ENCODE measurements at regions not wholly inside any gene's neighbourhood (a gene's known extent, or its start where the extent isn't known, plus 50 kb on each side); places are given as distances from the start of the nearest gene placed in this dataset.

- no peak overlapping the region for H3K27ac Mint-ChIP-seq
Measured at GRCh38 chr10:110378533-110379108, 73.9 kb upstream of the SMNDC1 start.

GRCh38 chr10:110379831-110380230 is 75.1 kb upstream of the SMNDC1 start:
- no peak for DNase-seq (ENCODE audit: low spot score)
- Mint-ChIP-seq H3K4me1 (ENCODE audit: low read depth) (peaks cover 39% of the 10 kb centered on the region), H3K27me3 (ENCODE audit: insufficient read depth) (peaks cover 2% of the 10 kb centered on the region), H3K4me3 (no peak overlapping the region), H3K27ac (no peak overlapping the region), H3K36me3 (ENCODE audit: low read depth) (no peaks in the 10 kb centered on the region), H3K9me3 (no peaks in the 10 kb centered on the region)
- intact Hi-C loops (cut with micrococcal nuclease), result no loop called here

More at GRCh38 chr10:110378533-110379108, 73.9 kb upstream of the SMNDC1 start:
- Mint-ChIP-seq H3K36me3 (ENCODE audit: low read depth) (no peaks in the 10 kb centered on the region), H3K4me1 (ENCODE audit: low read depth) (peaks cover 38% of the 10 kb centered on the region), H3K27me3 (ENCODE audit: insufficient read depth) (peaks cover 2% of the 10 kb centered on the region), H3K9me3 (no peaks in the 10 kb centered on the region), H3K4me3 (no peak overlapping the region)
- DNase-seq (ENCODE audit: low spot score), result no peak
- intact Hi-C loops (cut with micrococcal nuclease), result no loop called here

GRCh38 chr10:110380293-110380692 is 75.6 kb upstream of the SMNDC1 start:
- H3K27me3 Mint-ChIP-seq (ENCODE audit: insufficient read depth), result peaks cover 2% of the 10 kb centered on the region
- no peaks in the 10 kb centered on the region for H3K9me3 Mint-ChIP-seq
- no peaks in the 10 kb centered on the region for H3K36me3 Mint-ChIP-seq (ENCODE audit: low read depth)
- no peak for DNase-seq (ENCODE audit: low spot score)
- no peak overlapping the region for H3K4me3 Mint-ChIP-seq
- peaks cover 41% of the 10 kb centered on the region for H3K4me1 Mint-ChIP-seq (ENCODE audit: low read depth)
- H3K27ac Mint-ChIP-seq, result no peak overlapping the region
- intact Hi-C loops (cut with micrococcal nuclease), result no loop called here

- DNase-seq (ENCODE audit: low spot score), result no peak
- H3K27me3 Mint-ChIP-seq (ENCODE audit: insufficient read depth), result peaks cover 2% of the 10 kb centered on the region
- no peak overlapping the region for H3K27ac Mint-ChIP-seq
- intact Hi-C loops (cut with micrococcal nuclease), result no loop called here
- no peaks in the 10 kb centered on the region for H3K36me3 Mint-ChIP-seq (ENCODE audit: low read depth)
- no peak overlapping the region for H3K4me3 Mint-ChIP-seq
- H3K9me3 Mint-ChIP-seq, result no peaks in the 10 kb centered on the region
- H3K4me1 Mint-ChIP-seq (ENCODE audit: low read depth), result peaks cover 43% of the 10 kb centered on the region
Measured at GRCh38 chr10:110382695-110383094, 78.0 kb upstream of the SMNDC1 start.

- DNase-seq (ENCODE audit: low spot score), result no peak
- peaks cover 2% of the 10 kb centered on the region for H3K36me3 Mint-ChIP-seq (ENCODE audit: low read depth)
- H3K27ac Mint-ChIP-seq, result peak overlapping the region; percentile 96
- H3K27me3 Mint-ChIP-seq (ENCODE audit: insufficient read depth), result no peaks in the 10 kb centered on the region
- H3K9me3 Mint-ChIP-seq, result no peaks in the 10 kb centered on the region
- intact Hi-C loops (cut with micrococcal nuclease), result no loop called here
- H3K4me3 Mint-ChIP-seq, result peak overlapping the region; percentile 49
- H3K4me1 Mint-ChIP-seq (ENCODE audit: low read depth), result peaks cover 53% of the 10 kb centered on the region
Measured at GRCh38 chr10:110387617-110387982, 82.9 kb upstream of the SMNDC1 start.

- H3K27ac Mint-ChIP-seq, result peak overlapping the region; percentile 96
- H3K9me3 Mint-ChIP-seq, result no peaks in the 10 kb centered on the region
- peak overlapping the region; percentile 49 for H3K4me3 Mint-ChIP-seq
- intact Hi-C loops (cut with micrococcal nuclease), result loop anchor here (1.0 kb wide), 3 partner anchors 24 to 32 kb away; no protein-coding TSS in a partner anchor
- peaks cover 2% of the 10 kb centered on the region for H3K36me3 Mint-ChIP-seq (ENCODE audit: low read depth)
- peaks cover 59% of the 10 kb centered on the region for H3K4me1 Mint-ChIP-seq (ENCODE audit: low read depth)
- no peak for DNase-seq (ENCODE audit: low spot score)
- H3K27me3 Mint-ChIP-seq (ENCODE audit: insufficient read depth), result no peaks in the 10 kb centered on the region
Measured at GRCh38 chr10:110387983-110388686, 83.4 kb upstream of the SMNDC1 start.

GRCh38 chr10:110388687-110389052 is 84.0 kb upstream of the SMNDC1 start:
- H3K9me3 Mint-ChIP-seq, result no peaks in the 10 kb centered on the region
- no peaks in the 10 kb centered on the region for H3K27me3 Mint-ChIP-seq (ENCODE audit: insufficient read depth)
- peak overlapping the region; percentile 40 for H3K4me3 Mint-ChIP-seq
- no peak for DNase-seq (ENCODE audit: low spot score)
- H3K4me1 Mint-ChIP-seq (ENCODE audit: low read depth), result peaks cover 64% of the 10 kb centered on the region
- H3K27ac Mint-ChIP-seq, result peak overlapping the region; percentile 96
- peaks cover 2% of the 10 kb centered on the region for H3K36me3 Mint-ChIP-seq (ENCODE audit: low read depth)
- intact Hi-C loops (cut with micrococcal nuclease), result loop anchor here (1.0 kb wide), 3 partner anchors 24 to 32 kb away; no protein-coding TSS in a partner anchor

GRCh38 chr10:110389255-110389654 is 84.5 kb upstream of the SMNDC1 start:
- peaks cover 2% of the 10 kb centered on the region for H3K36me3 Mint-ChIP-seq (ENCODE audit: low read depth)
- H3K27me3 Mint-ChIP-seq (ENCODE audit: insufficient read depth), result no peaks in the 10 kb centered on the region

GRCh38 chr10:110391541-110391940 is 86.8 kb upstream of the SMNDC1 start:
- Mint-ChIP-seq H3K27me3 (ENCODE audit: insufficient read depth) (no peaks in the 10 kb centered on the region), H3K9me3 (no peaks in the 10 kb centered on the region), H3K27ac (no peak overlapping the region), H3K4me3 (no peak overlapping the region), H3K4me1 (ENCODE audit: low read depth) (peaks cover 86% of the 10 kb centered on the region), H3K36me3 (ENCODE audit: low read depth) (peaks cover 4% of the 10 kb centered on the region)
- intact Hi-C loops (cut with micrococcal nuclease), result no loop called here
- no peak for DNase-seq (ENCODE audit: low spot score)

More at GRCh38 chr10:110389255-110389654, 84.5 kb upstream of the SMNDC1 start:
- Mint-ChIP-seq H3K4me3 (no peak overlapping the region), H3K27ac (peak overlapping the region; percentile 96), H3K9me3 (no peaks in the 10 kb centered on the region), H3K4me1 (ENCODE audit: low read depth) (peaks cover 70% of the 10 kb centered on the region)
- no peak for DNase-seq (ENCODE audit: low spot score)
- intact Hi-C loops (cut with micrococcal nuclease), result no loop called here

GRCh38 chr10:110392121-110392520 is 87.4 kb upstream of the SMNDC1 start:
- Mint-ChIP-seq H3K4me3 (no peak overlapping the region), H3K27me3 (ENCODE audit: insufficient read depth) (no peaks in the 10 kb centered on the region), H3K9me3 (no peaks in the 10 kb centered on the region), H3K27ac (no peak overlapping the region), H3K4me1 (ENCODE audit: low read depth) (peaks cover 84% of the 10 kb centered on the region), H3K36me3 (ENCODE audit: low read depth) (peaks cover 4% of the 10 kb centered on the region)
- DNase-seq (ENCODE audit: low spot score), result no peak
- intact Hi-C loops (cut with micrococcal nuclease), result no loop called here

GRCh38 chr10:110392868-110393740 is 88.4 kb upstream of the SMNDC1 start:
- Mint-ChIP-seq H3K4me1 (ENCODE audit: low read depth) (peaks cover 82% of the 10 kb centered on the region), H3K9me3 (no peaks in the 10 kb centered on the region), H3K27me3 (ENCODE audit: insufficient read depth) (no peaks in the 10 kb centered on the region), H3K4me3 (no peak overlapping the region), H3K36me3 (ENCODE audit: low read depth) (peaks cover 4% of the 10 kb centered on the region), H3K27ac (peak overlapping the region; percentile 77)
- DNase-seq (ENCODE audit: low spot score), result no peak
- intact Hi-C loops (cut with micrococcal nuclease), result no loop called here

GRCh38 chr10:110393866-110394265 is 89.1 kb upstream of the SMNDC1 start:
- Mint-ChIP-seq H3K36me3 (ENCODE audit: low read depth) (peaks cover 4% of the 10 kb centered on the region), H3K9me3 (no peaks in the 10 kb centered on the region), H3K27me3 (ENCODE audit: insufficient read depth) (no peaks in the 10 kb centered on the region)

GRCh38 chr10:110394296-110394695 is 89.6 kb upstream of the SMNDC1 start:
- Mint-ChIP-seq H3K4me1 (ENCODE audit: low read depth) (peaks cover 82% of the 10 kb centered on the region), H3K4me3 (no peak overlapping the region)

More at GRCh38 chr10:110393866-110394265, 89.1 kb upstream of the SMNDC1 start:
- H3K4me3 Mint-ChIP-seq, result no peak overlapping the region
- peak overlapping the region; percentile 77 for H3K27ac Mint-ChIP-seq
- peaks cover 82% of the 10 kb centered on the region for H3K4me1 Mint-ChIP-seq (ENCODE audit: low read depth)
- no peak for DNase-seq (ENCODE audit: low spot score)
- intact Hi-C loops (cut with micrococcal nuclease), result no loop called here

More at GRCh38 chr10:110394296-110394695, 89.6 kb upstream of the SMNDC1 start:
- H3K36me3 Mint-ChIP-seq (ENCODE audit: low read depth), result peaks cover 4% of the 10 kb centered on the region
- no peaks in the 10 kb centered on the region for H3K9me3 Mint-ChIP-seq
- no peaks in the 10 kb centered on the region for H3K27me3 Mint-ChIP-seq (ENCODE audit: insufficient read depth)
- peak overlapping the region; percentile 57 for H3K27ac Mint-ChIP-seq
- no peak for DNase-seq (ENCODE audit: low spot score)
- intact Hi-C loops (cut with micrococcal nuclease), result no loop called here

Measured in activated T-helper 1 cell treated with anti-CD3 and anti-CD28 coated beads, Interleukin-12 subunit alpha, Interleukin-12 subunit beta, Interleukin-2, Interleukin-4 antibody, amounts not matched to agents 30 ng/mL and 10 ng/mL and 1 ng/mL, durations not matched to agents 14 hours and 24 hours and 36 hours (primary cell).